IgD-negative memory B cell (primary cell): ENCODE measurements at regions not wholly inside any gene's neighbourhood (a gene's known extent, or its start where the extent isn't known, plus 50 kb on each side); places are given as distances from the start of the nearest gene placed in this dataset.

ENCODE experiments used
- H3K27ac Mint-ChIP-seq, 3 donors: one replicate each; pipeline ENCODE4 v1.8.0; 2020 to 2022; ENCODE audit warnings: mild to moderate bottlenecking in 3 of 3, mixed read lengths in 3 of 3, moderate library complexity in 1 of 3
- H3K27me3 Mint-ChIP-seq: one replicate; pipeline ENCODE4 v1.8.0; 2021; ENCODE audit warnings: mixed read lengths
- H3K36me3 Mint-ChIP-seq: one replicate; pipeline ENCODE4 v1.8.0; 2020; ENCODE audit warnings: mild to moderate bottlenecking, mixed read lengths
- H3K4me1 Mint-ChIP-seq, 3 donors: one replicate each; pipeline ENCODE4 v1.8.0; 2020 to 2022; ENCODE audit warnings: mixed read lengths in 3 of 3, mild to moderate bottlenecking in 1 of 3
- H3K4me3 Mint-ChIP-seq, 4 donors: one replicate each; pipeline ENCODE4 v1.8.0; 2020 to 2022; ENCODE audit warnings: mild to moderate bottlenecking in 4 of 4, mixed read lengths in 4 of 4, moderate library complexity in 3 of 4
- H3K9me3 Mint-ChIP-seq, 3 donors: one replicate each; pipeline ENCODE4 v1.8.0; 2020 to 2021; ENCODE audit warnings: mixed read lengths in 3 of 3, mild to moderate bottlenecking in 1 of 3

DNA sequence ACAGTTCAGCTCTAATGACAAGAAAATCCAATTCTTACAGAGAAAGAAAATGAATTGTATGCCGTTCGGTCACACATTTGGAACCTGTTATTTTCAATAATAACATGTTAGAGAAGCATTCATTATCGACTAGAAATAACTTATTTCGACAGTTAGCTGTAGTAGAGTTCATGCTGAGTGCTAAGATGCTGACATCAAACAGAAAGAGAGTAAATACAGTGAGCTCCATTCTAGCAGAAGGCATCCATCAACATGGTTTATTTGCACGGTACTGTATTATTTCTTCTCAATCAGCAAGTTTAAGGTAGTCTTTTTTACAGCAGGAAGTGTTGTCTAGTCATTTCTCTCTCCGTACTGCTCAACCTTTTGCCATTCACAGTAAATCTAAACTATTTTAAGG, 732.1 kb downstream of the STIM2 start:
- no peaks in the 10 kb centered on the region for H3K36me3 Mint-ChIP-seq
- H3K27me3 Mint-ChIP-seq, result no peaks in the 10 kb centered on the region
- H3K4me1 Mint-ChIP-seq, result no peaks in the 10 kb centered on the region
- no peak overlapping the region for H3K4me3 Mint-ChIP-seq
- H3K9me3 Mint-ChIP-seq, result peaks cover 3 to 9% (median 4%) of the 10 kb centered on the region in 3 donors
- no peak overlapping the region for H3K27ac Mint-ChIP-seq

- Mint-ChIP-seq H3K9me3 (peaks cover 0 to 9% (median 1%) of the 10 kb centered on the region in 3 donors), H3K27me3 (no peaks in the 10 kb centered on the region), H3K36me3 (no peaks in the 10 kb centered on the region), H3K4me1 (no peaks in the 10 kb centered on the region), H3K4me3 (no peak overlapping the region), H3K27ac (no peak overlapping the region)
Observed at GRCh38 chr4:27594922-27595321, 734.3 kb downstream of the STIM2 start.

DNA sequence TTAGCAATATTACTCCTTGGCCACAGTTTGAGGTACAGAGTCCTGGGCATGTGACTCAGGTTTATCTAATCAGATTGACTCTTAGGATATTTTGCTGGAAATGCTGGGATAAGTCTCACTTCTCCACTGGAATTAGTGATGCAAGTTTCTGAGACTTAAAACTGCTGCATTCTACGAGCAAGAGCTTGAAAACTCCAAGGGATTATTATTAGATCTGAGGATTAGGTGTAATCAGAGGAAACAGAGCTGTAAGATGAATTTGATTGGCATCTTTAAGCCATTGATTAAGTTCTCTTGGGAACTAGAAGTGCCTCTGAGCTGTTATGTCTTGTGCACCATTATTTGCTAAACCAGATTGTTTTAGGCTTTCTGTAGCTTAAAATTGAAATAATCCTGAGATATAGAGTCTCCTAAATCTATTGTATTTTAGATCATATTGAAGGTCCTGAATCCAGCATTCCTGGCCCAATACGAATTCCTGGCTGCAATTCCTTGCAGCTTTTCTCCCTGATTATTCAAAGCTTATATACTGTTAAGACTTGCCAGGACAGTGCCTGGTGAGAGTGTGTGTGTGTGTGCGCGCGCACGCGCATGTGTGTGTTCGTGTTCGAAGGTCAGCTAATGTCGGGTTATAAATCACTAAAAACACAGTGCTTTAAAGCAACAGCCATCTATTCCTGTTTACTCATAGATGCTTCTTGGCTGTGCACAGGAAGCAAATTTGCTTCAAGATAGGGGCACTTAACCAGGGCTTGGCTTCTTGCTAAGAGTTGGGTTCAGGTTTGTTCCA, 735.1 kb downstream of the STIM2 start:
- no peak overlapping the region for H3K27ac Mint-ChIP-seq
- H3K4me1 Mint-ChIP-seq, result no peaks in the 10 kb centered on the region
- no peaks in the 10 kb centered on the region for H3K36me3 Mint-ChIP-seq
- H3K27me3 Mint-ChIP-seq, result no peaks in the 10 kb centered on the region
- H3K4me3 Mint-ChIP-seq, result no peak overlapping the region
- H3K9me3 Mint-ChIP-seq, result peaks cover 0 to 9% (median 1%) of the 10 kb centered on the region in 3 donors

GRCh38 chr4:27602172-27602571, 741.5 kb downstream of the STIM2 start:
- Mint-ChIP-seq H3K27me3 (no peaks in the 10 kb centered on the region), H3K9me3 (peaks cover 4 to 6% (median 4%) of the 10 kb centered on the region in 3 donors), H3K27ac (no peak overlapping the region), H3K4me3 (no peak overlapping the region), H3K36me3 (no peaks in the 10 kb centered on the region), H3K4me1 (no peaks in the 10 kb centered on the region)

DNA sequence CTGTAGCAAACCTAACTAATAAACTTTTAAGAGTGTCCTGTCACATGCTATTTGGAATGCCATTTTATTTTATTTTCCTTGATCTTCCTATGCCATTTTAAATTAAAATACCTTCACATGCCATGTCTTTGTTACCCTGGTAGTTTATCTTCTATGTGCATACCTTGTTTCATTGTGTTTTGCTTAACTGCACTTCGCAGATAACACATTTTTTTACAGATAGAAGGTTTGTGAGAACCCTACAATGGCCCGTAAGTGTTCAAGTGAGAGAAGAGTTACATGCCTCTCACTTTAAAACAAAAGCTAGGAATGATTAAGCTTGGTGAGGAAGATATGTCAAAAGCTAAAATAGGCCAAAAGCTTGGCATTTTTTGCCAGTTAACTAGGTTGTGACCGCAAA, 744.1 kb downstream of the STIM2 start:
- peaks cover 4 to 6% (median 4%) of the 10 kb centered on the region in 3 donors for H3K9me3 Mint-ChIP-seq
- H3K36me3 Mint-ChIP-seq, result no peaks in the 10 kb centered on the region
- no peaks in the 10 kb centered on the region for H3K27me3 Mint-ChIP-seq
- no peak overlapping the region for H3K4me3 Mint-ChIP-seq
- H3K4me1 Mint-ChIP-seq, result no peaks in the 10 kb centered on the region
- no peak overlapping the region for H3K27ac Mint-ChIP-seq

DNA sequence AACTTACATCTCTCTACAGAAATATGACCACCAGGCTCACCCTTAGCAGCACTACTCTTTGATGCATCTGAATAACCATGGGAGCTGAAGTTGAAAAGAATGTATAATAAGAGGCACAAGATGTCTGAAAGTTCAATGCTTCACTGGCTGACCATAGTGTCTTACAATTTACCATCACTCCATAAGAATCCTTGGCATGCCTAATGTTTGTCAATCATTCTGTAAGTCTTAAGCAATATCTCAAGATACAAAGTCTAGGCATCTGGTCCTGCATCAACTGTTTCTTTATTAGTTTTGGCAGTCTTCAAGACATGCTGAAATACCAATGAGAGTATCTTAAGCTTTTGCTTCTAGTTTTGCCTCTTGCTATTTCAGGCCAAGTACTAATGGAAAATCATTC, 755.5 kb downstream of the STIM2 start:
- Mint-ChIP-seq H3K4me1 (no peaks in the 10 kb centered on the region), H3K36me3 (no peaks in the 10 kb centered on the region), H3K9me3 (peaks cover 2 to 4% (median 3%) of the 10 kb centered on the region in 3 donors), H3K4me3 (no peak overlapping the region), H3K27me3 (no peaks in the 10 kb centered on the region), H3K27ac (no peak overlapping the region)

GRCh38 chr4:27619435-27619834, 758.8 kb downstream of the STIM2 start:
- Mint-ChIP-seq H3K4me1 (no peaks in the 10 kb centered on the region), H3K36me3 (no peaks in the 10 kb centered on the region), H3K27me3 (no peaks in the 10 kb centered on the region), H3K27ac (no peak overlapping the region), H3K9me3 (peaks cover 0 to 9% (median 2%) of the 10 kb centered on the region in 3 donors), H3K4me3 (no peak overlapping the region)

DNA sequence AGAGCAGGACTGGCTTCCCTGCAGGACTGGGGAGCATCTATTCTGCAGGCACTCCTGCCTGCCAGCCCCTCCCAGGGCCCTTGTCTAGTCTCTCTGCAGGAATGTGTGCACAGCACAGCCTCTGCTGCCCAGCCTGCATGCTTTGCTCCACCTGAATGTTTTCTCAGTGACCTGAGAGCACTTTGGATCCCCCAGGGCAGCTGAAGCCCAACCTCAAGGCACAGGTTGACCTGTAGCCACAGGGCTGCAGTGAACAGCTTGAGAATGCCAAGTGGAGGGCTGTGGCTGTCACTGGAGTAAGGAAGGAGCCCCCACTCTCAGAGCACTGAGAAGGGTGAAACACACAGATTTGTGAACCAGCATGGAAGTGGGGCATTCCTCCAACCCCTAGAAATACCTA, 760.2 kb downstream of the STIM2 start:
- no peak overlapping the region for H3K4me3 Mint-ChIP-seq
- peaks cover 0 to 9% (median 2%) of the 10 kb centered on the region in 3 donors for H3K9me3 Mint-ChIP-seq
- H3K36me3 Mint-ChIP-seq, result no peaks in the 10 kb centered on the region
- no peak overlapping the region for H3K27ac Mint-ChIP-seq
- H3K4me1 Mint-ChIP-seq, result no peaks in the 10 kb centered on the region
- no peaks in the 10 kb centered on the region for H3K27me3 Mint-ChIP-seq

GRCh38 chr4:27624749-27625148, 764.1 kb downstream of the STIM2 start:
- no peak overlapping the region for H3K27ac Mint-ChIP-seq
- H3K9me3 Mint-ChIP-seq, result peaks cover 3 to 9% (median 3%) of the 10 kb centered on the region in 3 donors
- H3K4me3 Mint-ChIP-seq, result no peak overlapping the region
- H3K27me3 Mint-ChIP-seq, result no peaks in the 10 kb centered on the region
- no peaks in the 10 kb centered on the region for H3K36me3 Mint-ChIP-seq
- H3K4me1 Mint-ChIP-seq, result no peaks in the 10 kb centered on the region

DNA sequence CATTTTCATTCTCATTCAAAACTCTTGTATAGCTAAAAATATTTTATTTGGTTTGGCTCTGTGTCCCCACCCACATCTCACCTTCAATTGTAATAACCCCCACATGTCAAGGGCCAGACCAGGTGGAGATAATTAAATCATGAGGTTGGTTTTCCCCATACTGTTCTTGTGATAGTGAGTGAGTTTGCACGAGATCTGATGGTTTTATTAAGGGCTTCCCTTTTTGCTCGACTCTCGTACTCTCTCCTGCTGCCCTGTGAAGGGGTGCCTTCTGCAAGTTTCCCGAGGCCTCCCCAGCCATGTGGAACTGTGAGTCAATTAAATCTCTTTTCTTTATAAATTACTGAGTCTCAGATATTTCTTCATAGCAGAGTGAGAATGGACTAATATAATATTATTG, 768.0 kb downstream of the STIM2 start:
- H3K4me1 Mint-ChIP-seq, result no peaks in the 10 kb centered on the region
- H3K27me3 Mint-ChIP-seq, result no peaks in the 10 kb centered on the region
- peaks cover 0 to 3% (median 2%) of the 10 kb centered on the region in 3 donors for H3K9me3 Mint-ChIP-seq
- no peaks in the 10 kb centered on the region for H3K36me3 Mint-ChIP-seq
- no peak overlapping the region for H3K27ac Mint-ChIP-seq
- H3K4me3 Mint-ChIP-seq, result no peak overlapping the region

- H3K27me3 Mint-ChIP-seq, result no peaks in the 10 kb centered on the region
- H3K4me3 Mint-ChIP-seq, result no peak overlapping the region
- no peaks in the 10 kb centered on the region for H3K4me1 Mint-ChIP-seq
- no peaks in the 10 kb centered on the region for H3K36me3 Mint-ChIP-seq
- H3K27ac Mint-ChIP-seq, result no peak overlapping the region
- peaks cover 0 to 3% (median 2%) of the 10 kb centered on the region in 3 donors for H3K9me3 Mint-ChIP-seq
Observed at GRCh38 chr4:27629532-27630225, 769.0 kb downstream of the STIM2 start.

GRCh38 chr4:27635936-27636913, 775.6 kb downstream of the STIM2 start:
- H3K36me3 Mint-ChIP-seq, result no peaks in the 10 kb centered on the region
- H3K4me1 Mint-ChIP-seq, result no peaks in the 10 kb centered on the region
- no peak overlapping the region for H3K4me3 Mint-ChIP-seq
- H3K9me3 Mint-ChIP-seq, result peaks cover 0 to 3% (median 2%) of the 10 kb centered on the region in 3 donors
- H3K27ac Mint-ChIP-seq, result no peak overlapping the region
- H3K27me3 Mint-ChIP-seq, result no peaks in the 10 kb centered on the region

DNA sequence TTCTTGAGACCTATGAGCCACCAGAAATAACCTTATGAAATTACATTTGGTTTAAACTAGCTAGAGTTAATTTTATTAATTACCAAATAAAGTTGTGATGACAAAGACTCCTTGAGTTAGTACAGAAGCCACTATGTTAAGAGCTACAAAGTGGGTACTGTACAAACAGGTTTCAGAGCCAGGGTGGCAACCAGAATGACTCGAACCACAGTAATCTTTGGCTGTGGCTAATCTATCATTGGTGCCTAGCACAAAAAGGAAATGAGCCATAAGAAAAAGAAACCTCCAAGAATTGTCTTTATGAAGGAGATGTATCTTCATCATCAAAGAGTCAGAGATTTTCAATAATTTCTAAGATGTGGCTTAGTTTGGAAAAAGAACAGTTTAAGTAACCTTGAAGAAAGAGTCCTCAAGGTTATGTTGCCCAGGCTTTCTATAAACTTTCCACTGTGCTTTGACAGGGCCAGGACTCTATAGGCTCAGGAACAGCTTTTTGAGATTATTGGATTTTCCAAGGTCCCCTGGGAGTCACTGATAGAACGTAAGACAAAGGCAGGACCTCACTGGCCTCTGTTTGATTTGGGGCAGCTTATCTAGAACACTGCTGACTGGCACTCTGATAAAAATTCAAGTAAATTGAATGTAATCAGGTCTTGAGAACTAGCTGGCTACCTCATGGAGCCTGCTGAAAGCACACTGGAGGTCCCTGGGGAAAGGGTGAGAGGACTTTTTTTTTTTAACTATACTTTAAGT, 777.7 kb downstream of the STIM2 start:
- H3K4me3 Mint-ChIP-seq, result no peak overlapping the region
- peaks cover 0 to 3% (median 2%) of the 10 kb centered on the region in 3 donors for H3K9me3 Mint-ChIP-seq
- no peaks in the 10 kb centered on the region for H3K36me3 Mint-ChIP-seq
- H3K27me3 Mint-ChIP-seq, result no peaks in the 10 kb centered on the region
- no peak overlapping the region for H3K27ac Mint-ChIP-seq
- no peaks in the 10 kb centered on the region for H3K4me1 Mint-ChIP-seq

- peaks cover 0 to 4% (median 0%) of the 10 kb centered on the region in 3 donors for H3K9me3 Mint-ChIP-seq
- no peak overlapping the region for H3K27ac Mint-ChIP-seq
- H3K27me3 Mint-ChIP-seq, result no peaks in the 10 kb centered on the region
- no peak overlapping the region for H3K4me3 Mint-ChIP-seq
- H3K36me3 Mint-ChIP-seq, result no peaks in the 10 kb centered on the region
- H3K4me1 Mint-ChIP-seq, result no peaks in the 10 kb centered on the region
Observed at GRCh38 chr4:27643101-27643500, 782.5 kb downstream of the STIM2 start.
